ENCODE measurements at regions not wholly inside any gene's neighbourhood (a gene's known extent, or its start where the extent isn't known, plus 50 kb on each side); places are given as distances from the start of the nearest gene placed in this dataset.

- no peak for TF ChIP-seq EGR1 (IDR thresholded peaks at IDR 0.05)
- no peak for TF ChIP-seq YY1 (IDR thresholded peaks at IDR 0.05; ENCODE audit: low read depth)
- no peak for TF ChIP-seq FOXM1 (IDR thresholded peaks at IDR 0.05; ENCODE audit: borderline replicate concordance, low read depth)
- no peak for TF ChIP-seq TCF12 (IDR thresholded peaks at IDR 0.05; ENCODE audit: low read depth)
- TF ChIP-seq CEBPB (IDR thresholded peaks at IDR 0.05), result no peak
- TF ChIP-seq TEAD4 (IDR thresholded peaks at IDR 0.05), result no peak
- no peak for TF ChIP-seq RAD21 (IDR thresholded peaks at IDR 0.05; ENCODE audit: low read depth)
- TF ChIP-seq TAF1 (IDR thresholded peaks at IDR 0.05; ENCODE audit: low read depth), result no peak
- TF ChIP-seq CREB1 (IDR thresholded peaks at IDR 0.05; ENCODE audit: low read depth), result no peak
- TF ChIP-seq NFIC (IDR thresholded peaks at IDR 0.05), result no peak
These were observed 174.8 kb downstream of the LRIG3 start for GRCh38 chr12:58745348-58746125.

GRCh38 chr12:58747533-58747932 is 172.8 kb downstream of the LRIG3 start:
- TF ChIP-seq EP300 (IDR thresholded peaks at IDR 0.05; ENCODE audit: borderline replicate concordance) (no peak), TAF1 (IDR thresholded peaks at IDR 0.05; ENCODE audit: low read depth) (no peak)

GRCh38 chr12:58750484-58750883 is 169.8 kb downstream of the LRIG3 start:
- TF ChIP-seq RAD21 (IDR thresholded peaks at IDR 0.05; ENCODE audit: low read depth) (no peak), TEAD4 (IDR thresholded peaks at IDR 0.05) (no peak), USF1 (IDR thresholded peaks at IDR 0.05) (no peak), CREB1 (IDR thresholded peaks at IDR 0.05; ENCODE audit: low read depth) (no peak), MAX (IDR thresholded peaks at IDR 0.05) (no peak), NFIC (IDR thresholded peaks at IDR 0.05) (no peak), TCF12 (IDR thresholded peaks at IDR 0.05; ENCODE audit: low read depth) (no peak), REST (IDR thresholded peaks at IDR 0.05; ENCODE audit: low read depth) (no peak), EP300 (IDR thresholded peaks at IDR 0.05; ENCODE audit: borderline replicate concordance) (no peak), CEBPB (IDR thresholded peaks at IDR 0.05) (no peak), ZBTB7A (IDR thresholded peaks at IDR 0.05; ENCODE audit: low read depth) (no peak), YY1 (IDR thresholded peaks at IDR 0.05; ENCODE audit: low read depth) (no peak), EGR1 (IDR thresholded peaks at IDR 0.05) (no peak), FOXM1 (IDR thresholded peaks at IDR 0.05; ENCODE audit: borderline replicate concordance, low read depth) (no peak), TAF1 (IDR thresholded peaks at IDR 0.05; ENCODE audit: low read depth) (no peak)

- TF ChIP-seq REST (IDR thresholded peaks at IDR 0.05; ENCODE audit: low read depth) (no peak), RAD21 (IDR thresholded peaks at IDR 0.05; ENCODE audit: low read depth) (no peak), TCF12 (IDR thresholded peaks at IDR 0.05; ENCODE audit: low read depth) (no peak), FOXM1 (IDR thresholded peaks at IDR 0.05; ENCODE audit: borderline replicate concordance, low read depth) (no peak), USF1 (IDR thresholded peaks at IDR 0.05) (no peak), EGR1 (IDR thresholded peaks at IDR 0.05) (no peak), MAX (IDR thresholded peaks at IDR 0.05) (no peak), TAF1 (IDR thresholded peaks at IDR 0.05; ENCODE audit: low read depth) (no peak), ZBTB7A (IDR thresholded peaks at IDR 0.05; ENCODE audit: low read depth) (no peak), TEAD4 (IDR thresholded peaks at IDR 0.05) (no peak), CREB1 (IDR thresholded peaks at IDR 0.05; ENCODE audit: low read depth) (no peak), NFIC (IDR thresholded peaks at IDR 0.05) (no peak), YY1 (IDR thresholded peaks at IDR 0.05; ENCODE audit: low read depth) (no peak), CEBPB (IDR thresholded peaks at IDR 0.05) (no peak)
These were observed 162.9 kb downstream of the LRIG3 start for GRCh38 chr12:58757422-58757821.

- TF ChIP-seq CREB1 (IDR thresholded peaks at IDR 0.05; ENCODE audit: low read depth), result no peak
- no peak for TF ChIP-seq CEBPB (IDR thresholded peaks at IDR 0.05)
- TF ChIP-seq RAD21 (IDR thresholded peaks at IDR 0.05; ENCODE audit: low read depth), result no peak
- TF ChIP-seq FOXM1 (IDR thresholded peaks at IDR 0.05; ENCODE audit: borderline replicate concordance, low read depth), result no peak
- TF ChIP-seq YY1 (IDR thresholded peaks at IDR 0.05; ENCODE audit: low read depth), result no peak
- no peak for TF ChIP-seq EGR1 (IDR thresholded peaks at IDR 0.05)
- no peak for TF ChIP-seq TCF12 (IDR thresholded peaks at IDR 0.05; ENCODE audit: low read depth)
- no peak for TF ChIP-seq TEAD4 (IDR thresholded peaks at IDR 0.05)
- TF ChIP-seq EP300 (IDR thresholded peaks at IDR 0.05; ENCODE audit: borderline replicate concordance), result no peak
- no peak for TF ChIP-seq ZBTB7A (IDR thresholded peaks at IDR 0.05; ENCODE audit: low read depth)
- TF ChIP-seq MAX (IDR thresholded peaks at IDR 0.05), result no peak
These were observed 159.0 kb downstream of the LRIG3 start for GRCh38 chr12:58761308-58761707.

Data from Ishikawa (cell line).